Subcutaneous abdominal adipose tissue (tissue), 5 donors: ENCODE measurements at regions not wholly inside any gene's neighbourhood (a gene's known extent, or its start where the extent isn't known, plus 50 kb on each side); places are given as distances from the start of the nearest gene placed in this dataset.

ENCODE experiments used
- H3K27ac ChIP-seq: one replicate; pipeline ENCODE4 v1.7.0; 2013; ENCODE audit warnings: low read depth, mild to moderate bottlenecking, inconsistent platforms, low read length, moderate library complexity
- H3K27me3 ChIP-seq, 5 donors: one replicate each; pipeline ENCODE4 v1.7.0; 2013; ENCODE audit warnings: low read length in 5 of 5, inconsistent platforms in 1 of 5; ENCODE audit not compliant: control insufficient read depth in 5 of 5, insufficient read depth in 4 of 5
- H3K36me3 ChIP-seq, 5 donors: one replicate each; pipeline ENCODE4 v1.7.0; 2013; ENCODE audit warnings: low read length in 5 of 5; ENCODE audit not compliant: control insufficient read depth in 5 of 5, insufficient read depth in 5 of 5
- H3K4me1 ChIP-seq, 5 donors: one replicate each; pipeline ENCODE4 v1.7.0; 2013; ENCODE audit warnings: low read length in 5 of 5, mild to moderate bottlenecking in 3 of 5, moderate library complexity in 1 of 5; ENCODE audit not compliant: control insufficient read depth in 5 of 5, insufficient read depth in 5 of 5
- H3K4me3 ChIP-seq, 5 donors: one replicate each; pipeline ENCODE4 v1.7.0; 2013; ENCODE audit warnings: low read length in 5 of 5, low read depth in 1 of 5
- H3K9ac ChIP-seq, 5 donors: one replicate each; pipeline ENCODE4 v1.7.0; 2013; ENCODE audit warnings: low read length in 5 of 5, mild to moderate bottlenecking in 4 of 5, moderate library complexity in 3 of 5
- H3K9me3 ChIP-seq, 5 donors: one replicate each; pipeline ENCODE4 v1.7.0; 2013; ENCODE audit warnings: low read length in 5 of 5; ENCODE audit not compliant: control insufficient read depth in 5 of 5
- donor health status: healthy.
- donor health status: healthy.
- donor health status: healthy.
- donor health status: healthy.
- donor health status: healthy.

DNA sequence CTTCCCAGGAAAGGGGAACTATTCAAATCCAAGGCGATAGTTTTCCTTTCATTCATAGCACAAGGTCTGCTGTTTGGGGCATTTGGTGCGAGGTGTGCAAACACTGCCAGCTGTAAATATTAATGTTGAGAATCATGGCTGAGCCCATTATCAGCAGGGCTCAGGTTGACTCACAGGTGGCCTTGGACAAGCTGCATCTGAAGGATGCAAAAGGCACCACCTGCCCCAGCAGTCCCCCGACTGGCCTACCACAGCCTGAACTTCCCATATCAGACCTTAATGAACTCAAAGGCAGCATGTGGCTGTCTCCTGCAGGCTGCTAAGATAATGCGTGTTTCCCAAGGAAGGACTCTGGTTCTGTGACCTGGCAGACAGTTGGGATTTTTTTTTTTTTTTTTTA is 93.3 kb upstream of the MAP1LC3B2 start:
- Histone ChIP-seq H3K36me3 (no peaks in the 10 kb centered on the region), H3K4me3 (no peak overlapping the region), H3K9ac (no peak overlapping the region), H3K27ac (no peak overlapping the region), H3K27me3 (no peaks in the 10 kb centered on the region), H3K9me3 (no peaks in the 10 kb centered on the region), H3K4me1 (peaks cover 0 to 6% (median 4%) of the 10 kb centered on the region in 5 donors)

- no peaks in the 10 kb centered on the region for H3K9me3 ChIP-seq
- H3K27ac ChIP-seq: no peak overlapping the region
These were observed 92.6 kb upstream of the MAP1LC3B2 start for GRCh38 chr12:116466536-116466935.

GRCh38 chr12:116469344-116469743 is 89.8 kb upstream of the MAP1LC3B2 start:
- Histone ChIP-seq H3K27me3 (no peaks in the 10 kb centered on the region), H3K36me3 (no peaks in the 10 kb centered on the region), H3K9me3 (no peaks in the 10 kb centered on the region), H3K4me1 (peaks cover 0 to 6% (median 4%) of the 10 kb centered on the region in 5 donors), H3K27ac (no peak overlapping the region), H3K4me3 (no peak overlapping the region), H3K9ac (no peak overlapping the region)

More at GRCh38 chr12:116466536-116466935, 92.6 kb upstream of the MAP1LC3B2 start:
- no peak overlapping the region for H3K9ac ChIP-seq
- H3K36me3 ChIP-seq: no peaks in the 10 kb centered on the region
- H3K4me1 ChIP-seq: peaks cover 0 to 6% (median 4%) of the 10 kb centered on the region in 5 donors
- no peaks in the 10 kb centered on the region for H3K27me3 ChIP-seq
- H3K4me3 ChIP-seq: no peak overlapping the region

DNA sequence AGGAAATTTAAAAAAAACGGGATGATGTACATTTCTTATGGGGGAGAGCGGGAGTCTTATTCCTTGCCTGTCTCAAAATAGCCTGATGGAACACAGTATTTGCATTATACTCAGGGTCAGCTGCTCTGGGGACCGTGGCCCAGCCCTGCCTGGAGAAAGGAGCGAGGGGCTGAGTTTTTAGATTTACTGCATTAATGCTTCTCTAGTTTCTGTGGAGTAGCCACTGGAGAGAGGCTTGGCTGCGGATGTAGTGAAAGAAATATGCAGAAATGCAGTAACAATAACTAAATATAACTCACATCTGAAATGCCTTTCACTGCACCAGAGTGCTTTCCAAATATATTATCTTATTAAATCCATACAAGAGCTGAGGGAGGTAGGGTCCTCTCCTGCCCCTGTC is 87.6 kb upstream of the MAP1LC3B2 start:
- peaks cover 0 to 3% (median 2%) of the 10 kb centered on the region in 5 donors for H3K4me1 ChIP-seq
- H3K27ac ChIP-seq: no peak overlapping the region
- H3K9ac ChIP-seq: no peak overlapping the region
- H3K36me3 ChIP-seq: no peaks in the 10 kb centered on the region
- peaks cover 0 to 8% (median 6%) of the 10 kb centered on the region in 5 donors for H3K9me3 ChIP-seq
- H3K27me3 ChIP-seq: no peaks in the 10 kb centered on the region
- no peak overlapping the region for H3K4me3 ChIP-seq

GRCh38 chr12:116472193-116472592 is 87.0 kb upstream of the MAP1LC3B2 start:
- Histone ChIP-seq H3K36me3 (no peaks in the 10 kb centered on the region), H3K27ac (no peak overlapping the region), H3K9me3 (peaks cover 0 to 15% (median 9%) of the 10 kb centered on the region in 5 donors), H3K27me3 (no peaks in the 10 kb centered on the region), H3K4me3 (no peak overlapping the region), H3K9ac (no peak overlapping the region), H3K4me1 (no peaks in the 10 kb centered on the region)

GRCh38 chr12:116473416-116473815 is 85.8 kb upstream of the MAP1LC3B2 start:
- Histone ChIP-seq H3K27ac (no peak overlapping the region), H3K27me3 (no peaks in the 10 kb centered on the region), H3K4me1 (no peaks in the 10 kb centered on the region), H3K4me3 (no peak overlapping the region), H3K36me3 (no peaks in the 10 kb centered on the region), H3K9me3 (peaks cover 0 to 18% (median 9%) of the 10 kb centered on the region in 5 donors), H3K9ac (no peak overlapping the region)

DNA sequence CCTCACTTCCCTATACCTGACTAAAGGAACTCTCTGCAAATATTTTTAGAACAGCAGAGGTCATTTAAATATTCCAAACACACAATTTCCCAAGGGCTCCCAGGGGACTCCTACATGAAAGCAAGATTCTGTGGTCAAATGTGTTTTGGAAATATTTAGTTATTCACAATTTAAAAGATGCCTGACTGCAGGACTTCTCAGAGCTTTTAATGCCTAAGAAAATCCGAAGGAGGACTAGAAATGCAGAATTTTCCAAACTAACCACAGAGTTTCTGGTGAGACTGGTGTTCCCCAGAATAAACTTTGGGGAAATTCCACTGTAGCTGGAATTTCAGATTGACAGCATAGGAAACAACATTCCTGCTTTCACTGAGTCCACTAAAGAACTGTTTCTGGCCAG is 84.8 kb upstream of the MAP1LC3B2 start:
- no peaks in the 10 kb centered on the region for H3K4me1 ChIP-seq
- H3K36me3 ChIP-seq: no peaks in the 10 kb centered on the region
- peaks cover 0 to 18% (median 9%) of the 10 kb centered on the region in 5 donors for H3K9me3 ChIP-seq
- H3K27me3 ChIP-seq: no peaks in the 10 kb centered on the region
- H3K27ac ChIP-seq: no peak overlapping the region
- H3K9ac ChIP-seq: no peak overlapping the region
- H3K4me3 ChIP-seq: no peak overlapping the region

DNA sequence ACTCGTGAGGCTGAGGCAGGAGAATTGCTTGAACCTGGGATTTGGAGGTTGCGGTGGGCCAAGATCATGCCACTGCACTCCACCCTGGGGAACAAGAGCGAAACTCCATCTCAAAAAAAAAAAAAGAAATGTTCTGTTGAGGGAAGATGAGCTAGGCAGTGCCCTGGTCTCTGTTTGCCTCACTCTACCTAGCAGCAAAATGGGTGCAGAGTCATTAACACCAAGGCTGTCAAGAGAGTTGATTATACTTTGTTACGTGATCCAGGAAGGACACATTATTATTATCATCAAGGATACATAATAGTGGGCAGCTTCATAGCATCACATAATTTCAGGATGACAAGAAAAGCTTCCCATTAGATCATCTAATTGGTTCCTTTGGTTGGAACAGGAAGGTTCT is 84.3 kb upstream of the MAP1LC3B2 start:
- Histone ChIP-seq H3K9ac (no peak overlapping the region), H3K27ac (no peak overlapping the region), H3K4me3 (no peak overlapping the region), H3K36me3 (no peaks in the 10 kb centered on the region), H3K4me1 (no peaks in the 10 kb centered on the region), H3K9me3 (peaks cover 0 to 18% (median 9%) of the 10 kb centered on the region in 5 donors), H3K27me3 (peaks cover 0 to 3% (median 0%) of the 10 kb centered on the region in 5 donors)

- no peak overlapping the region for H3K27ac ChIP-seq
- peaks cover 0 to 18% (median 9%) of the 10 kb centered on the region in 5 donors for H3K9me3 ChIP-seq
- no peak overlapping the region for H3K9ac ChIP-seq
- H3K36me3 ChIP-seq: no peaks in the 10 kb centered on the region
- peaks cover 0 to 3% (median 2%) of the 10 kb centered on the region in 5 donors for H3K27me3 ChIP-seq
- no peak overlapping the region for H3K4me3 ChIP-seq
- no peaks in the 10 kb centered on the region for H3K4me1 ChIP-seq
These were observed 82.9 kb upstream of the MAP1LC3B2 start for GRCh38 chr12:116476227-116476822.

- no peak overlapping the region for H3K9ac ChIP-seq
- no peaks in the 10 kb centered on the region for H3K4me1 ChIP-seq
- H3K36me3 ChIP-seq: no peaks in the 10 kb centered on the region
- peaks cover 0 to 8% (median 3%) of the 10 kb centered on the region in 5 donors for H3K27me3 ChIP-seq
- H3K9me3 ChIP-seq: peaks cover 0 to 18% (median 9%) of the 10 kb centered on the region in 5 donors
- H3K27ac ChIP-seq: no peak overlapping the region
- no peak overlapping the region for H3K4me3 ChIP-seq
These were observed 80.9 kb upstream of the MAP1LC3B2 start for GRCh38 chr12:116478243-116478773.
